ENCODE measurements at regions not wholly inside any gene's neighbourhood (a gene's known extent, or its start where the extent isn't known, plus 50 kb on each side); places are given as distances from the start of the nearest gene placed in this dataset.

- TF ChIP-seq CTCF (conservative IDR thresholded peaks at IDR 0.05 in 1 of 2, IDR thresholded peaks at IDR 0.05 in 1 of 2; ENCODE audit: low read depth in 1 of 2, low read length in 2 of 2) = no peak
- TF ChIP-seq EZH2 (IDR thresholded peaks at IDR 0.05; ENCODE audit: low read length, missing control alignments) = no peak
Observed at GRCh38 chr2:149701241-149701640, 113.7 kb upstream of the MMADHC start.

All from fibroblast of lung (primary cell).